ENCODE measurements at regions not wholly inside any gene's neighbourhood (a gene's known extent, or its start where the extent isn't known, plus 50 kb on each side); places are given as distances from the start of the nearest gene placed in this dataset.

DNA sequence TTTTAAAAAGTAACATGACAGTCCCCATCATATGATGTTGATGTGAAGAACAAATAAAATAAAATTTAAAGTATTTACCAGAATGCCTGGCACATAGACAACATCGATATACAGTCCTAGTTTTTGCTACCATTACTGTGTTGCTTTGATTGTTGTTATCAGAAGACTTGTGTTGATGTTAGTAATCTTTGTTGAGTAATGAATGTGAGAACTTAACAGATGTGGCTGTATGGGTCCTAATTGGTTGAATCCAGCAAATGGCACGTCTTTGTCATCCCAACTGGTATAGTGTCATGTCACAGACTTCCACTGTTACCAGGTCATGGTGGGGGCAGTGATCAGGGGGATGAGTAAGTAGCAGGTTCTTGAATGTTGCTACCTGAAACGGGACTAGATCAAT lies 1151.4 kb upstream of the CDH8 start:
- DNase-seq (ENCODE audit: insufficient read length, low spot score, missing footprints): no peak
- no peaks in the 10 kb centered on the region for H3K36me3 ChIP-seq (ENCODE audit: insufficient read depth, low read length)
- no peak overlapping the region for H2AFZ ChIP-seq (ENCODE audit: low read length)
- H3K27me3 ChIP-seq (ENCODE audit: insufficient read depth, low read length): no peaks in the 10 kb centered on the region
- no peaks in the 10 kb centered on the region for H3K4me1 ChIP-seq (ENCODE audit: insufficient read depth, low read length)
- no peaks in the 10 kb centered on the region for H3K79me2 ChIP-seq (ENCODE audit: insufficient read depth, low read length)
- H3K27ac ChIP-seq (ENCODE audit: low read depth, low read length): no peak overlapping the region
- H3K9me3 ChIP-seq (ENCODE audit: low read depth, low read length): peaks cover 7% of the 10 kb centered on the region
- TF ChIP-seq, protein P1, sequence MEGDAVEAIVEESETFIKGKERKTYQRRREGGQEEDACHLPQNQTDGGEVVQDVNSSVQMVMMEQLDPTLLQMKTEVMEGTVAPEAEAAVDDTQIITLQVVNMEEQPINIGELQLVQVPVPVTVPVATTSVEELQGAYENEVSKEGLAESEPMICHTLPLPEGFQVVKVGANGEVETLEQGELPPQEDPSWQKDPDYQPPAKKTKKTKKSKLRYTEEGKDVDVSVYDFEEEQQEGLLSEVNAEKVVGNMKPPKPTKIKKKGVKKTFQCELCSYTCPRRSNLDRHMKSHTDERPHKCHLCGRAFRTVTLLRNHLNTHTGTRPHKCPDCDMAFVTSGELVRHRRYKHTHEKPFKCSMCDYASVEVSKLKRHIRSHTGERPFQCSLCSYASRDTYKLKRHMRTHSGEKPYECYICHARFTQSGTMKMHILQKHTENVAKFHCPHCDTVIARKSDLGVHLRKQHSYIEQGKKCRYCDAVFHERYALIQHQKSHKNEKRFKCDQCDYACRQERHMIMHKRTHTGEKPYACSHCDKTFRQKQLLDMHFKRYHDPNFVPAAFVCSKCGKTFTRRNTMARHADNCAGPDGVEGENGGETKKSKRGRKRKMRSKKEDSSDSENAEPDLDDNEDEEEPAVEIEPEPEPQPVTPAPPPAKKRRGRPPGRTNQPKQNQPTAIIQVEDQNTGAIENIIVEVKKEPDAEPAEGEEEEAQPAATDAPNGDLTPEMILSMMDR (IDR thresholded peaks at IDR 0.05; ENCODE audit: extremely low read depth, low read depth, low read length): no peak
- H3K4me3 ChIP-seq (ENCODE audit: insufficient read depth, low read length): no peak overlapping the region
- H4K20me1 ChIP-seq (ENCODE audit: insufficient read depth, low read length): no peaks in the 10 kb centered on the region
- H3K4me2 ChIP-seq (ENCODE audit: insufficient read depth, low read length): no peak overlapping the region

GRCh38 chr16:63185235-63185780 lies 1149.1 kb upstream of the CDH8 start:
- Histone ChIP-seq H3K79me2 (ENCODE audit: insufficient read depth, low read length) (no peaks in the 10 kb centered on the region), H4K20me1 (ENCODE audit: insufficient read depth, low read length) (no peaks in the 10 kb centered on the region), H3K4me1 (ENCODE audit: insufficient read depth, low read length) (no peaks in the 10 kb centered on the region), H3K4me2 (ENCODE audit: insufficient read depth, low read length) (no peak overlapping the region), H3K36me3 (ENCODE audit: insufficient read depth, low read length) (no peaks in the 10 kb centered on the region), H3K9me3 (ENCODE audit: low read depth, low read length) (peaks cover 7% of the 10 kb centered on the region), H3K27me3 (ENCODE audit: insufficient read depth, low read length) (no peaks in the 10 kb centered on the region), H2AFZ (ENCODE audit: low read length) (no peak overlapping the region), H3K27ac (ENCODE audit: low read depth, low read length) (no peak overlapping the region), H3K4me3 (ENCODE audit: insufficient read depth, low read length) (no peak overlapping the region)
- DNase-seq (ENCODE audit: insufficient read length, low spot score, missing footprints): no peak
- TF ChIP-seq, protein P1 (IDR thresholded peaks at IDR 0.05; ENCODE audit: extremely low read depth, low read depth, low read length): no peak

GRCh38 chr16:63183743-63184142 lies 1147.5 kb upstream of the CDH8 start:
- TF ChIP-seq, protein P1 (IDR thresholded peaks at IDR 0.05; ENCODE audit: extremely low read depth, low read depth, low read length): no peak
- no peaks in the 10 kb centered on the region for H3K79me2 ChIP-seq (ENCODE audit: insufficient read depth, low read length)
- no peak for DNase-seq (ENCODE audit: insufficient read length, low spot score, missing footprints)
- H3K4me1 ChIP-seq (ENCODE audit: insufficient read depth, low read length): no peaks in the 10 kb centered on the region
- no peak overlapping the region for H3K27ac ChIP-seq (ENCODE audit: low read depth, low read length)
- no peaks in the 10 kb centered on the region for H3K27me3 ChIP-seq (ENCODE audit: insufficient read depth, low read length)
- H3K36me3 ChIP-seq (ENCODE audit: insufficient read depth, low read length): no peaks in the 10 kb centered on the region
- no peak overlapping the region for H3K4me2 ChIP-seq (ENCODE audit: insufficient read depth, low read length)
- H3K4me3 ChIP-seq (ENCODE audit: insufficient read depth, low read length): no peak overlapping the region
- no peaks in the 10 kb centered on the region for H4K20me1 ChIP-seq (ENCODE audit: insufficient read depth, low read length)
- no peak overlapping the region for H2AFZ ChIP-seq (ENCODE audit: low read length)
- peaks cover 7% of the 10 kb centered on the region for H3K9me3 ChIP-seq (ENCODE audit: low read depth, low read length)

GRCh38 chr16:63175313-63175712 lies 1139.1 kb upstream of the CDH8 start:
- Histone ChIP-seq H3K4me3 (ENCODE audit: insufficient read depth, low read length) (no peak overlapping the region), H3K27ac (ENCODE audit: low read depth, low read length) (no peak overlapping the region), H3K79me2 (ENCODE audit: insufficient read depth, low read length) (no peaks in the 10 kb centered on the region), H3K36me3 (ENCODE audit: insufficient read depth, low read length) (no peaks in the 10 kb centered on the region), H2AFZ (ENCODE audit: low read length) (no peak overlapping the region), H3K27me3 (ENCODE audit: insufficient read depth, low read length) (no peaks in the 10 kb centered on the region), H3K4me1 (ENCODE audit: insufficient read depth, low read length) (no peaks in the 10 kb centered on the region), H3K9me3 (ENCODE audit: low read depth, low read length) (peaks cover 3% of the 10 kb centered on the region), H4K20me1 (ENCODE audit: insufficient read depth, low read length) (no peaks in the 10 kb centered on the region), H3K4me2 (ENCODE audit: insufficient read depth, low read length) (no peak overlapping the region)
- no peak for DNase-seq (ENCODE audit: insufficient read length, low spot score, missing footprints)
- TF ChIP-seq, protein P1 (IDR thresholded peaks at IDR 0.05; ENCODE audit: extremely low read depth, low read depth, low read length): no peak

Data from osteoblast (primary cell).